HFFc6 (cell line): ENCODE measurements at regions not wholly inside any gene's neighbourhood (a gene's known extent, or its start where the extent isn't known, plus 50 kb on each side); places are given as distances from the start of the nearest gene placed in this dataset.
"Not testable (repeated sequence)": the region's sequence is repeated elsewhere in the genome, so short reads cannot be mapped to it uniquely, and the experiment has no call there.

Experiments
- DNase-seq: peaks from one replicate; pipeline ENCODE4 v3.0.0-alpha.2; 2018
- H3K27ac Mint-ChIP-seq: 2 replicates; pipeline ENCODE4 v1.8.0; 2020; ENCODE audit warnings: mild to moderate bottlenecking, mixed read lengths
- H3K27me3 Mint-ChIP-seq: 2 replicates; pipeline ENCODE4 v1.8.0; 2021; ENCODE audit warnings: mild to moderate bottlenecking, moderate library complexity, mixed read lengths; ENCODE audit not compliant: insufficient read depth
- H3K36me3 Mint-ChIP-seq: 2 replicates; pipeline ENCODE4 v1.8.0; 2021; ENCODE audit warnings: low read depth, mixed read lengths
- H3K4me1 Mint-ChIP-seq: 2 replicates; pipeline ENCODE4 v1.8.0; 2020; ENCODE audit warnings: low read depth, mixed read lengths
- H3K4me3 Mint-ChIP-seq: 2 replicates; pipeline ENCODE4 v1.8.0; 2020; ENCODE audit warnings: mild to moderate bottlenecking, moderate library complexity, mixed read lengths
- H3K9me3 Mint-ChIP-seq: 2 replicates; pipeline ENCODE4 v1.8.0; 2020; ENCODE audit warnings: mild to moderate bottlenecking, mixed read lengths
- CTCF ChIP-seq: fragments of 200-600 bp; sonication (generic); IDR thresholded peaks from 2 replicates; pipeline ENCODE4 v1.5.0; 2021; ENCODE audit warnings: antibody characterized with exemption, mild to moderate bottlenecking

GRCh38 chr1:184879876-184880557, 94.3 kb downstream of the NIBAN1 start:
- Mint-ChIP-seq H3K4me1 (peaks cover 39% of the 10 kb centered on the region), H3K36me3 (peaks cover 12% of the 10 kb centered on the region; the same call in 1 of the 2 replicates), H3K4me3 (no peak overlapping the region), H3K9me3 (no peaks in the 10 kb centered on the region), H3K27me3 (no peaks in the 10 kb centered on the region; the same call in 1 of the 2 replicates), H3K27ac (no peak overlapping the region)
- no peak for DNase-seq
- no peak for TF ChIP-seq CTCF

- DNase-seq, result no peak
- Mint-ChIP-seq H3K27ac (no peak overlapping the region), H3K4me3 (no peak overlapping the region), H3K9me3 (no peaks in the 10 kb centered on the region), H3K4me1 (peaks cover 36% of the 10 kb centered on the region), H3K27me3 (no peaks in the 10 kb centered on the region; the same call in 1 of the 2 replicates), H3K36me3 (peaks cover 9% of the 10 kb centered on the region; the same call in 1 of the 2 replicates)
- no peak for TF ChIP-seq CTCF
Observed at GRCh38 chr1:184878602-184879001, 95.7 kb downstream of the NIBAN1 start.

GRCh38 chr1:184878002-184878401, 96.3 kb downstream of the NIBAN1 start:
- TF ChIP-seq CTCF, result no peak
- no peak overlapping the region for H3K27ac Mint-ChIP-seq
- H3K9me3 Mint-ChIP-seq, result no peaks in the 10 kb centered on the region
- H3K36me3 Mint-ChIP-seq, result 0 out of 2 replicates have a peak, but pooled peaks cover 9% of the 10 kb centered on the region
- no peaks in the 10 kb centered on the region; the same call in 1 of the 2 replicates for H3K27me3 Mint-ChIP-seq
- peaks cover 30% of the 10 kb centered on the region for H3K4me1 Mint-ChIP-seq
- no peak overlapping the region for H3K4me3 Mint-ChIP-seq
- DNase-seq, result no peak

- H3K36me3 Mint-ChIP-seq, result not testable (repeated sequence)
Observed at GRCh38 chr1:184876015-184876414, 98.3 kb downstream of the NIBAN1 start.

GRCh38 chr1:184875218-184875617, 99.1 kb downstream of the NIBAN1 start:
- no peak overlapping the region for H3K4me3 Mint-ChIP-seq
- no peaks in the 10 kb centered on the region for H3K9me3 Mint-ChIP-seq
- peaks cover 16% of the 10 kb centered on the region for H3K4me1 Mint-ChIP-seq
- H3K27me3 Mint-ChIP-seq, result no peaks in the 10 kb centered on the region; the same call in 1 of the 2 replicates
- no peak for TF ChIP-seq CTCF
- no peak overlapping the region for H3K27ac Mint-ChIP-seq
- DNase-seq, result no peak
- H3K36me3 Mint-ChIP-seq, result 0 out of 2 replicates have a peak, but pooled peaks cover 12% of the 10 kb centered on the region

More at GRCh38 chr1:184876015-184876414, 98.3 kb downstream of the NIBAN1 start:
- H3K4me3 Mint-ChIP-seq, H3K27me3 Mint-ChIP-seq, H3K27ac Mint-ChIP-seq, DNase-seq, H3K9me3 Mint-ChIP-seq: not testable (repeated sequence)
- peaks cover 16% of the 10 kb centered on the region for H3K4me1 Mint-ChIP-seq

GRCh38 chr1:184870319-184870718, 104.0 kb downstream of the NIBAN1 start:
- Mint-ChIP-seq H3K36me3 (0 out of 2 replicates have a peak, but pooled peaks cover 7% of the 10 kb centered on the region), H3K27me3 (no peaks in the 10 kb centered on the region), H3K4me1 (peaks cover 33% of the 10 kb centered on the region), H3K9me3 (no peaks in the 10 kb centered on the region), H3K27ac (no peak overlapping the region), H3K4me3 (no peak overlapping the region)
- no peak for DNase-seq
- TF ChIP-seq CTCF, result no peak
